OCI-LY7 (cell line): ENCODE measurements at regions not wholly inside any gene's neighbourhood (a gene's known extent, or its start where the extent isn't known, plus 50 kb on each side); places are given as distances from the start of the nearest gene placed in this dataset.

Experiments used
- BruUV-seq: library from RNA; stranded (reverse); fragments of 400-500 nt; replicated peaks from 2 replicates; lab custom pipeline; 2021; lab: Mats Ljungman, UMichigan
- CTCF ChIA-PET: fragments of 300-600 bp; sonication (Branson Sonifier 250); formaldehyde crosslinking; loops from one replicate; lab custom pipeline; 2022; ENCODE audit warnings: antibody characterized with exemption; ENCODE audit not compliant: unreplicated experiment; lab: Charles Lee
- POLR2A ChIA-PET: fragments of 300-600 bp; sonication (Branson Sonifier 250); formaldehyde crosslinking; loops from one replicate; lab custom pipeline; 2022; ENCODE audit warnings: antibody characterized with exemption; lab: Charles Lee
- DNase-seq: peaks from one replicate; pipeline ENCODE4 v3.0.0-alpha.2; 2015; ENCODE audit warnings: low spot score
- H2AFZ ChIP-seq: fragments of 200-600 bp; sonication (generic), shearing (Covaris generic); 2 replicates; pipeline ENCODE4 v1.6.1; 2014; ENCODE audit warnings: mild to moderate bottlenecking, antibody characterized with exemption, low read length, moderate library complexity
- H3K27ac ChIP-seq: fragments of 200-600 bp; sonication (generic); 2 replicates; pipeline ENCODE4 v1.5.1; 2014; ENCODE audit warnings: mixed run types, low read depth, mild to moderate bottlenecking, moderate library complexity, low read length, inconsistent platforms; ENCODE audit not compliant: poor library complexity, severe bottlenecking
- H3K36me3 ChIP-seq: fragments of 200-600 bp; sonication (generic); 2 replicates; pipeline ENCODE4 v1.6.1; 2014; ENCODE audit warnings: mild to moderate bottlenecking, antibody characterized with exemption, low read length, moderate library complexity, mixed read lengths; ENCODE audit not compliant: insufficient read depth
- H3K4me1 ChIP-seq: fragments of 200-600 bp; sonication (generic); 2 replicates; pipeline ENCODE4 v1.5.1; 2014; ENCODE audit warnings: mild to moderate bottlenecking, low read length; ENCODE audit not compliant: insufficient read depth, poor library complexity, severe bottlenecking
- H3K4me2 ChIP-seq: fragments of 200-600 bp; sonication (generic); 2 replicates; pipeline ENCODE4 v1.6.1; 2014; ENCODE audit warnings: mild to moderate bottlenecking, low read length
- H3K4me3 ChIP-seq: fragments of 200-600 bp; sonication (generic); 2 replicates; pipeline ENCODE4 v1.5.1; 2014; ENCODE audit warnings: mild to moderate bottlenecking, low read depth, low read length; ENCODE audit not compliant: poor library complexity, severe bottlenecking
- H3K79me2 ChIP-seq: fragments of 200-600 bp; sonication (generic); 2 replicates; pipeline ENCODE4 v1.6.1; 2016; ENCODE audit warnings: low read depth, mild to moderate bottlenecking, low read length, moderate library complexity, mixed read lengths; ENCODE audit not compliant: insufficient read depth
- H3K9me2 ChIP-seq: fragments of 200-600 bp; sonication (generic); 2 replicates; pipeline ENCODE4 v1.6.1; 2016; ENCODE audit warnings: mild to moderate bottlenecking, low read length, mixed read lengths; ENCODE audit not compliant: insufficient read depth
- H3K9me3 ChIP-seq: fragments of 200-600 bp; sonication (generic); 2 replicates; pipeline ENCODE4 v1.6.1; 2014; ENCODE audit warnings: mild to moderate bottlenecking, mixed run types, low read length, mixed read lengths
- H4K20me1 ChIP-seq: fragments of 200-600 bp; sonication (generic); 2 replicates; pipeline ENCODE4 v1.6.1; 2014; ENCODE audit warnings: mild to moderate bottlenecking, antibody characterized with exemption, low read length, moderate library complexity, mixed read lengths; ENCODE audit not compliant: insufficient read depth
- CTCF ChIP-seq: fragments of 200-600 bp; sonication (generic); conservative IDR thresholded peaks from 2 replicates; pipeline ENCODE4 v1.5.1; 2014; ENCODE audit warnings: mild to moderate bottlenecking, antibody characterized with exemption, low read length, moderate library complexity, mixed read lengths
- EZH2phosphoT487 ChIP-seq: fragments of 200-600 bp; sonication (generic); IDR thresholded peaks from 2 replicates; pipeline ENCODE4 v1.6.1; 2018; ENCODE audit warnings: low read depth, borderline replicate concordance, mild to moderate bottlenecking, mixed run types, antibody characterized with exemption, low read length, moderate library complexity, mixed read lengths
- intact Hi-C: fragments of 100-400 bp; cut with micrococcal nuclease; formaldehyde crosslinking; loops from one replicate; pipeline ENCODE4 v1.10.0; 2022; ENCODE audit not compliant: unreplicated experiment

- Histone ChIP-seq H3K4me3 (no peak overlapping the region), H3K79me2 (no peaks in the 10 kb centered on the region), H3K27ac (no peak overlapping the region), H3K9me3 (no peaks in the 10 kb centered on the region), H3K9me2 (no peaks in the 10 kb centered on the region), H2AFZ (no peak overlapping the region), H3K4me2 (no peak overlapping the region), H3K36me3 (no peaks in the 10 kb centered on the region), H3K4me1 (no peaks in the 10 kb centered on the region), H4K20me1 (no peaks in the 10 kb centered on the region)
- ChIA-PET CTCF (no interaction called here), POLR2A (no interaction called here)
- no peak for TF ChIP-seq EZH2phosphoT487
- no peak for TF ChIP-seq CTCF
- no peak for DNase-seq
- BruUV-seq = no TSS peak
- intact Hi-C loops = no loop called here
These were observed 215.3 kb downstream of the ATP23 start for GRCh38 chr12:58156697-58157096.

- TF ChIP-seq CTCF = no peak
- TF ChIP-seq EZH2phosphoT487 = no peak
- Histone ChIP-seq H3K79me2 (no peaks in the 10 kb centered on the region), H2AFZ (no peak overlapping the region), H4K20me1 (no peaks in the 10 kb centered on the region), H3K27ac (no peak overlapping the region), H3K4me1 (no peaks in the 10 kb centered on the region), H3K36me3 (no peaks in the 10 kb centered on the region), H3K9me2 (no peaks in the 10 kb centered on the region), H3K9me3 (no peaks in the 10 kb centered on the region), H3K4me3 (no peak overlapping the region), H3K4me2 (no peak overlapping the region)
- BruUV-seq = no TSS peak
- POLR2A ChIA-PET = no interaction called here
- no peak for DNase-seq
- intact Hi-C loops = no loop called here
- CTCF ChIA-PET = no interaction called here
These were observed 218.6 kb downstream of the ATP23 start for GRCh38 chr12:58159941-58160340.

- no peaks in the 10 kb centered on the region for H3K4me1 ChIP-seq
- no peak overlapping the region for H2AFZ ChIP-seq
- H3K9me3 ChIP-seq = no peaks in the 10 kb centered on the region
- TF ChIP-seq EZH2phosphoT487 (no peak), CTCF (no peak)
- H3K36me3 ChIP-seq = no peaks in the 10 kb centered on the region
- H4K20me1 ChIP-seq = no peaks in the 10 kb centered on the region
- H3K4me2 ChIP-seq = no peak overlapping the region
- H3K27ac ChIP-seq = no peak overlapping the region
- no peaks in the 10 kb centered on the region for H3K79me2 ChIP-seq
- DNase-seq = no peak
- no peaks in the 10 kb centered on the region for H3K9me2 ChIP-seq
- ChIA-PET POLR2A (interaction anchor here (0.6 kb wide), 1 partner anchor 458 kb away, joined by 3 read pairs; no protein-coding TSS in a partner anchor), CTCF (no interaction called here)
- no TSS peak for BruUV-seq
- intact Hi-C loops = no loop called here
- no peak overlapping the region for H3K4me3 ChIP-seq
These were observed 220.4 kb downstream of the ATP23 start for GRCh38 chr12:58161773-58162172.
